CD4-positive, alpha-beta T cell treated with Interferon gamma for 1 hour (primary cell): ENCODE measurements at regions not wholly inside any gene's neighbourhood (a gene's known extent, or its start where the extent isn't known, plus 50 kb on each side); places are given as distances from the start of the nearest gene placed in this dataset.

Experiments
- DNase-seq: peaks from one replicate; pipeline ENCODE4 v3.0.0-alpha.2; 2020

- no peak for DNase-seq
These were observed 185.5 kb upstream of the DYNLRB2 start for GRCh38 chr16:80355335-80355734.

- no peak for DNase-seq
These were observed 190.7 kb upstream of the DYNLRB2 start for GRCh38 chr16:80350061-80350460.

- no peak for DNase-seq
These were observed 192.9 kb upstream of the DYNLRB2 start for GRCh38 chr16:80347900-80348299.

GRCh38 chr16:80347002-80347401 lies 193.8 kb upstream of the DYNLRB2 start:
- no peak for DNase-seq

- no peak for DNase-seq
These were observed 194.6 kb upstream of the DYNLRB2 start for GRCh38 chr16:80346111-80346632.

- no peak for DNase-seq
These were observed 195.1 kb upstream of the DYNLRB2 start for GRCh38 chr16:80345701-80346100.

GRCh38 chr16:80344570-80344969 lies 196.2 kb upstream of the DYNLRB2 start:
- no peak for DNase-seq

- no peak for DNase-seq
These were observed 199.5 kb upstream of the DYNLRB2 start for GRCh38 chr16:80341263-80341662.

- DNase-seq: no peak
These were observed 203.0 kb upstream of the DYNLRB2 start for GRCh38 chr16:80337786-80338185.

GRCh38 chr16:80330803-80331202 lies 210.0 kb upstream of the DYNLRB2 start:
- no peak for DNase-seq

- DNase-seq: no peak
These were observed 210.6 kb upstream of the DYNLRB2 start for GRCh38 chr16:80330150-80330549.

GRCh38 chr16:80327740-80328139 lies 213.1 kb upstream of the DYNLRB2 start:
- DNase-seq: no peak

GRCh38 chr16:80324371-80324770 lies 216.4 kb upstream of the DYNLRB2 start:
- DNase-seq: no peak

GRCh38 chr16:80323808-80324195 lies 217.0 kb upstream of the DYNLRB2 start:
- no peak for DNase-seq

GRCh38 chr16:80323187-80323807 lies 217.5 kb upstream of the DYNLRB2 start:
- DNase-seq: no peak

- DNase-seq: no peak
These were observed 221.6 kb upstream of the DYNLRB2 start for GRCh38 chr16:80319181-80319580.

- DNase-seq: no peak
These were observed 222.7 kb upstream of the DYNLRB2 start for GRCh38 chr16:80318107-80318506.

GRCh38 chr16:80317599-80318037 lies 223.2 kb upstream of the DYNLRB2 start:
- no peak for DNase-seq

GRCh38 chr16:80317116-80317515 lies 223.7 kb upstream of the DYNLRB2 start:
- DNase-seq: no peak

GRCh38 chr16:80314042-80314441 lies 226.8 kb upstream of the DYNLRB2 start:
- DNase-seq: no peak

GRCh38 chr16:80309178-80309577 lies 231.6 kb upstream of the DYNLRB2 start:
- DNase-seq: no peak

- DNase-seq: no peak
These were observed 235.4 kb upstream of the DYNLRB2 start for GRCh38 chr16:80305410-80305809.

GRCh38 chr16:80303691-80304090 lies 237.1 kb upstream of the DYNLRB2 start:
- no peak for DNase-seq

- no peak for DNase-seq
These were observed 239.9 kb upstream of the DYNLRB2 start for GRCh38 chr16:80300876-80301275.

GRCh38 chr16:80300456-80300855 lies 240.3 kb upstream of the DYNLRB2 start:
- DNase-seq: no peak
